Hindlimb muscle (tissue), 1 donor: ENCODE measurements at regions not wholly inside any gene's neighbourhood (a gene's known extent, or its start where the extent isn't known, plus 50 kb on each side); places are given as distances from the start of the nearest gene placed in this dataset.

Experiments
- DNase-seq: peaks from one replicate; pipeline ENCODE4 v3.0.0-alpha.2; 2013

DNA sequence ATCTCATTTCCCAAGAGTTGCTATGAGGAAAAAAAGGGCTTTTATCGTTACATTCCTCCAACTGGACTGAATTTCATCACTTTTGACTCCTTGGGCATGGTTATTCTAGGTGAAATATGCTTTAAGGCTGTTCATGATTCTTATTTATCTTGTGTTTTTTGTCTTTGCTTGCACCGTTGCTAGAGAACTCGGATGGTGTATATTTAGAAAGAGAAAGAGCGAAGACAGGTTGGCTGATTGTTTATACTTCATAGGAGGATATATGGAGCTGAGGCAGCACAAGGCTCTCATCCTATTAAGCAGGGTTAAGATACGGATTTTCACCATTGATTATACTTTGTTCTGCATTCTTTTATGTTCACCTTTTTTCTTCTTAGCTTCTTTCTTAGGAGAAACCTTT is 94.9 kb upstream of the GEMIN8 start:
- no peak for DNase-seq

- DNase-seq, result peak; percentile 21
These were observed 66.0 kb upstream of the GEMIN8 start for GRCh38 chrX:14095702-14096101.

- no peak for DNase-seq
These were observed 64.5 kb upstream of the GEMIN8 start for GRCh38 chrX:14094191-14094590.

DNA sequence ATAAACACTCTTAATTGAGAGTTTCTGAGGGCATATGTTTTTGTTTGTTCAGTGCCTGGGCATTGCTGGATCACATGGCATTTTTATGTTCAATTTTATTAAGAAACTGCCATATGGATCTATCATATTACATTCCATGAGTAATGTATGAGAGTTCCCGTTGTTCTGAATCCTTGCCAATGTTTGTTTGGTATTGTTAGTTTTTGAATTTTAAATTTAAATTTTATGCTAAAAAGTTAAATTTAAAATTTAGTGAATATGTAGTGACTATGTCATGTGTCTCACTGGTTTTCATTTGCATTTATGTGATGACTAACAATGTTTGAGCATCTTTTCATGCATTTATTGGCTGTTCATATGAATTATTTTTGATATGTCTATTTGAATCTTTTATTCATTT is 54.8 kb upstream of the GEMIN8 start:
- no peak for DNase-seq

GRCh38 chrX:14083783-14084182 is 54.1 kb upstream of the GEMIN8 start:
- DNase-seq, result no peak

GRCh38 chrX:14079891-14080430 is 50.3 kb upstream of the GEMIN8 start:
- DNase-seq, result no peak
